Right renal cortex interstitium (tissue), 3 donors: ENCODE measurements at regions not wholly inside any gene's neighbourhood (a gene's known extent, or its start where the extent isn't known, plus 50 kb on each side); places are given as distances from the start of the nearest gene placed in this dataset.

Experiments
- DNase-seq, 3 donors: peaks; one replicate each; pipeline ENCODE4 v3.0.0-alpha.2; 2013; ENCODE audit warnings: low read depth in 3 of 3, low spot score in 2 of 3

- no peak for DNase-seq
Observed at GRCh38 chr4:136865526-136865925, 666.8 kb downstream of the PCDH18 start.

- DNase-seq: peak; percentile 60 to 71 (median 67)
Observed at GRCh38 chr4:136864604-136865185, 667.6 kb downstream of the PCDH18 start.

GRCh38 chr4:136863756-136864155 lies 668.5 kb downstream of the PCDH18 start:
- DNase-seq: no peak

- no peak for DNase-seq
Observed at GRCh38 chr4:136862653-136863052, 669.6 kb downstream of the PCDH18 start.

- no peak for DNase-seq
Observed at GRCh38 chr4:136861091-136861490, 671.2 kb downstream of the PCDH18 start.

GRCh38 chr4:136858903-136859302 lies 673.4 kb downstream of the PCDH18 start:
- DNase-seq: no peak

GRCh38 chr4:136855886-136856285 lies 676.4 kb downstream of the PCDH18 start:
- DNase-seq: no peak

GRCh38 chr4:136850446-136850845 lies 681.8 kb downstream of the PCDH18 start:
- no peak for DNase-seq

GRCh38 chr4:136847881-136848621 lies 684.2 kb downstream of the PCDH18 start:
- DNase-seq: no peak

GRCh38 chr4:136841526-136841925 lies 690.8 kb downstream of the PCDH18 start:
- DNase-seq: no peak

GRCh38 chr4:136838607-136839006 lies 693.7 kb downstream of the PCDH18 start:
- DNase-seq: no peak

GRCh38 chr4:136831553-136831952 lies 700.7 kb downstream of the PCDH18 start:
- no peak for DNase-seq

GRCh38 chr4:136829280-136829679 lies 703.0 kb downstream of the PCDH18 start:
- no peak for DNase-seq

GRCh38 chr4:136823020-136823419 lies 709.3 kb downstream of the PCDH18 start:
- no peak for DNase-seq

GRCh38 chr4:136818811-136819330 lies 713.4 kb downstream of the PCDH18 start:
- no peak for DNase-seq

GRCh38 chr4:136812100-136812880 lies 720.0 kb downstream of the PCDH18 start:
- DNase-seq: no peak

- DNase-seq: no peak
Observed at GRCh38 chr4:136811496-136812077, 720.7 kb downstream of the PCDH18 start.

- DNase-seq: no peak
Observed at GRCh38 chr4:136810626-136811025, 721.7 kb downstream of the PCDH18 start.

GRCh38 chr4:136806844-136807243 lies 725.5 kb downstream of the PCDH18 start:
- DNase-seq: no peak

- no peak for DNase-seq
Observed at GRCh38 chr4:136805617-136806016, 726.7 kb downstream of the PCDH18 start.

- DNase-seq: no peak
Observed at GRCh38 chr4:136803433-136803832, 728.9 kb downstream of the PCDH18 start.
